ENCODE measurements at regions not wholly inside any gene's neighbourhood (a gene's known extent, or its start where the extent isn't known, plus 50 kb on each side); places are given as distances from the start of the nearest gene placed in this dataset.
"Not testable (repeated sequence)": the region's sequence is repeated elsewhere in the genome, so short reads cannot be mapped to it uniquely, and the experiment has no call there.

DNA sequence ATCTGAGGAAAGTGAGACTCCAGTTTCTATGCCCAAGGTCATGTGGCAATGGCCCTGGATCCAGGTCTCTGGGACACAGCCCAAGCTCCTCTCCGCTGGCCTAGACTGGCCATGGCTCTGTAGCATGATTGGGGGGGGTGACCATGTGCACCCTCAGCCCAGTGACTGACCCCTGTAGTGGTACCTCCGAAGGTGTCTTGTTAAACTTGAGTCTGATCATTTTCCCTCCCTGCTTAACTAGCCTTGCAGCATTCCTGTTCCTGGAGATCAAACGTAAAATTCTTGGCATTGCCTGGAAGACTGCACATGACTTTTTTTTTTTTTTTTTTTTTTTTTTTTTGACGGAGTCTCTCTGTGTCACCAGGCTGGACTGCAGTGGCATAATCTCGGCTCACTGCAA is 1116.0 kb downstream of the TBC1D22A start:
- H3K27me3 Mint-ChIP-seq (ENCODE audit: low read depth) = peaks cover 30% of the 10 kb centered on the region
- TF ChIP-seq, protein P1, sequence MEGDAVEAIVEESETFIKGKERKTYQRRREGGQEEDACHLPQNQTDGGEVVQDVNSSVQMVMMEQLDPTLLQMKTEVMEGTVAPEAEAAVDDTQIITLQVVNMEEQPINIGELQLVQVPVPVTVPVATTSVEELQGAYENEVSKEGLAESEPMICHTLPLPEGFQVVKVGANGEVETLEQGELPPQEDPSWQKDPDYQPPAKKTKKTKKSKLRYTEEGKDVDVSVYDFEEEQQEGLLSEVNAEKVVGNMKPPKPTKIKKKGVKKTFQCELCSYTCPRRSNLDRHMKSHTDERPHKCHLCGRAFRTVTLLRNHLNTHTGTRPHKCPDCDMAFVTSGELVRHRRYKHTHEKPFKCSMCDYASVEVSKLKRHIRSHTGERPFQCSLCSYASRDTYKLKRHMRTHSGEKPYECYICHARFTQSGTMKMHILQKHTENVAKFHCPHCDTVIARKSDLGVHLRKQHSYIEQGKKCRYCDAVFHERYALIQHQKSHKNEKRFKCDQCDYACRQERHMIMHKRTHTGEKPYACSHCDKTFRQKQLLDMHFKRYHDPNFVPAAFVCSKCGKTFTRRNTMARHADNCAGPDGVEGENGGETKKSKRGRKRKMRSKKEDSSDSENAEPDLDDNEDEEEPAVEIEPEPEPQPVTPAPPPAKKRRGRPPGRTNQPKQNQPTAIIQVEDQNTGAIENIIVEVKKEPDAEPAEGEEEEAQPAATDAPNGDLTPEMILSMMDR (conservative IDR thresholded peaks at IDR 0.05) = no peak
- no peak overlapping the region for H3K27ac Mint-ChIP-seq (ENCODE audit: unreplicated experiment)
- DNase-seq (ENCODE audit: low read depth, low spot score) = no peak
- H3K4me1 Mint-ChIP-seq = no peaks in the 10 kb centered on the region
- no peak overlapping the region for H3K4me3 Mint-ChIP-seq
- no peaks in the 10 kb centered on the region for H3K36me3 Mint-ChIP-seq (ENCODE audit: low read depth)
- H3K9me3 Mint-ChIP-seq = no peaks in the 10 kb centered on the region

- TF ChIP-seq, protein P1 (conservative IDR thresholded peaks at IDR 0.05) = no peak
- H3K9me3 Mint-ChIP-seq = no peaks in the 10 kb centered on the region
- H3K27me3 Mint-ChIP-seq (ENCODE audit: low read depth) = peaks cover 66% of the 10 kb centered on the region
- H3K27ac Mint-ChIP-seq (ENCODE audit: unreplicated experiment) = no peak overlapping the region
- H3K36me3 Mint-ChIP-seq (ENCODE audit: low read depth) = no peaks in the 10 kb centered on the region
- no peaks in the 10 kb centered on the region for H3K4me1 Mint-ChIP-seq
- DNase-seq (ENCODE audit: low read depth, low spot score) = no peak
- H3K4me3 Mint-ChIP-seq = no peak overlapping the region
These were observed 1110.5 kb downstream of the TBC1D22A start for GRCh38 chr22:47872761-47873535.

GRCh38 chr22:47865626-47866025 is 1103.2 kb downstream of the TBC1D22A start:
- Mint-ChIP-seq H3K36me3 (ENCODE audit: low read depth) (no peaks in the 10 kb centered on the region), H3K4me1 (no peaks in the 10 kb centered on the region), H3K9me3 (peaks cover 2% of the 10 kb centered on the region), H3K27ac (ENCODE audit: unreplicated experiment) (no peak overlapping the region), H3K27me3 (ENCODE audit: low read depth) (peaks cover 26% of the 10 kb centered on the region), H3K4me3 (no peak overlapping the region)
- no peak for DNase-seq (ENCODE audit: low read depth, low spot score)
- TF ChIP-seq, protein P1 (conservative IDR thresholded peaks at IDR 0.05) = no peak

DNA sequence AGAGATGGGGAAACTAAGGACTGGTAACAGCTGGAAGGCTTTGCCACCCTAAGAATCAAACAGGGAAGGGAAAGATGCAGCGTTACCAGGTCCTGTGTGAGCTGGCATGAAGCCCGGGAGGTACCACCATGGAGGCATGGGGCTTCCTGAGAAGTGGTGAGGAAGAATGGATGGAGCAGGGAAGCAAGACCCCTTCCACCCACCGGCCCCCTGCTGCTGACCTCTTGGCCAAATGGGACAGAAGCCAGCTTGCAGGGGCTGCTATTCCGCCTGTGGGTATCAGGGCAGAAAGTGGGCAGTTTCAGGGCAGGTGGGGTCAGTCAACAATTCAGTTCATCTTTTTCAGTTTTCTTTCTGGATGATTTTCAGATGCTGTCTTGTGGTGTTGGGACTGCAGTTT is 1099.9 kb downstream of the TBC1D22A start:
- DNase-seq (ENCODE audit: low read depth, low spot score) = no peak
- Mint-ChIP-seq H3K9me3 (no peaks in the 10 kb centered on the region), H3K36me3 (ENCODE audit: low read depth) (no peaks in the 10 kb centered on the region), H3K4me3 (no peak overlapping the region), H3K27me3 (ENCODE audit: low read depth) (peaks cover 19% of the 10 kb centered on the region), H3K4me1 (peaks cover 7% of the 10 kb centered on the region), H3K27ac (ENCODE audit: unreplicated experiment) (no peak overlapping the region)
- TF ChIP-seq, protein P1 (conservative IDR thresholded peaks at IDR 0.05) = no peak

GRCh38 chr22:47860907-47861306 is 1098.5 kb downstream of the TBC1D22A start:
- peaks cover 21% of the 10 kb centered on the region for H3K27me3 Mint-ChIP-seq (ENCODE audit: low read depth)
- H3K9me3 Mint-ChIP-seq; H3K4me1 Mint-ChIP-seq; H3K4me3 Mint-ChIP-seq; H3K27ac Mint-ChIP-seq (ENCODE audit: unreplicated experiment); DNase-seq (ENCODE audit: low read depth, low spot score); H3K36me3 Mint-ChIP-seq (ENCODE audit: low read depth): not testable (repeated sequence)

DNA sequence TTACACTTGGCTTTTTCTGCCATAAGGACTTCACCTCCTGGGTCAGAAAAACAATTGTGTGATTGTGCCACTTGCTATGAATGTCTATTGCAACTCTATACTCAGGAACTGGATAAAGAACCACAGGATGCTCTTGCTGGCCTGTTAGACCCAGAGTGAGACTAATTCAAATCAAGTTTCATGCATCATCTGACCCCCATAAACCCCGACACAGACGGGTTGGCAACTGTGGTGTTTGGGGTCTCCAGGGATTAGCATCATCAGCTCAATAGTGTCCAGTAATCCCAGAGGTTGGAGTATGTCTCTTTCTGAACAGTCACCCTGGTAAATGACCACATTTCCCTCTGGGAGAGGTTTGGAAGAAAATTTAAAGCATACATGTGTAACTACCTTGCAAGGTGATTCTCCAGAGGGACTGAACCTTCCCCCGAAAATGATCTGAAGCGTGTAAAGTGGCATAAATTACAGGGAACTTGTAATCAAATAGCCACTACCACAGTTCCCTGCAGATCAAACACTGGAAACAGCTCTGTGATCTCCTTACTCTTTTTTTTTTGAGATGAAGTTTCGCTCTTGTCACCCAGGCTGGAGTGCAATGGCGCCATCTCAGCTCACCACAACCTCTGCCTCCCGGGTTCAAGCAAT is 1097.6 kb downstream of the TBC1D22A start:
- H3K36me3 Mint-ChIP-seq (ENCODE audit: low read depth) = no peaks in the 10 kb centered on the region
- H3K4me1 Mint-ChIP-seq = peaks cover 7% of the 10 kb centered on the region

More for the DNA sequence above, 1097.6 kb downstream of the TBC1D22A start:
- Mint-ChIP-seq H3K27ac (ENCODE audit: unreplicated experiment) (no peak overlapping the region), H3K4me3 (no peak overlapping the region), H3K27me3 (ENCODE audit: low read depth) (peaks cover 21% of the 10 kb centered on the region), H3K9me3 (peaks cover 2% of the 10 kb centered on the region)
- no peak for DNase-seq (ENCODE audit: low read depth, low spot score)
- TF ChIP-seq, protein P1 (conservative IDR thresholded peaks at IDR 0.05) = no peak

Measured in neural crest cell (in vitro differentiated cells).